ENCODE measurements at regions not wholly inside any gene's neighbourhood (a gene's known extent, or its start where the extent isn't known, plus 50 kb on each side); places are given as distances from the start of the nearest gene placed in this dataset.

GRCh38 chr2:6111781-6112261 lies 419.6 kb downstream of the SOX11 start:
- no peak for TF ChIP-seq CTCF (IDR thresholded peaks at IDR 0.05)
- TF ChIP-seq POLR2AphosphoS5 (IDR thresholded peaks at IDR 0.05; ENCODE audit: low read depth, low read length): no peak
- no peak for TF ChIP-seq TCF7L2 (IDR thresholded peaks at IDR 0.05; ENCODE audit: low read depth, low read length)
- no peak for TF ChIP-seq REST (IDR thresholded peaks at IDR 0.05; ENCODE audit: insufficient read depth in 1 of 2, low read depth in 2 of 2, low read length in 1 of 2)
- no peak for TF ChIP-seq SIN3A (IDR thresholded peaks at IDR 0.05; ENCODE audit: borderline replicate concordance, insufficient read depth, low read depth, low read length)
